ENCODE measurements at regions not wholly inside any gene's neighbourhood (a gene's known extent, or its start where the extent isn't known, plus 50 kb on each side); places are given as distances from the start of the nearest gene placed in this dataset.

DNA sequence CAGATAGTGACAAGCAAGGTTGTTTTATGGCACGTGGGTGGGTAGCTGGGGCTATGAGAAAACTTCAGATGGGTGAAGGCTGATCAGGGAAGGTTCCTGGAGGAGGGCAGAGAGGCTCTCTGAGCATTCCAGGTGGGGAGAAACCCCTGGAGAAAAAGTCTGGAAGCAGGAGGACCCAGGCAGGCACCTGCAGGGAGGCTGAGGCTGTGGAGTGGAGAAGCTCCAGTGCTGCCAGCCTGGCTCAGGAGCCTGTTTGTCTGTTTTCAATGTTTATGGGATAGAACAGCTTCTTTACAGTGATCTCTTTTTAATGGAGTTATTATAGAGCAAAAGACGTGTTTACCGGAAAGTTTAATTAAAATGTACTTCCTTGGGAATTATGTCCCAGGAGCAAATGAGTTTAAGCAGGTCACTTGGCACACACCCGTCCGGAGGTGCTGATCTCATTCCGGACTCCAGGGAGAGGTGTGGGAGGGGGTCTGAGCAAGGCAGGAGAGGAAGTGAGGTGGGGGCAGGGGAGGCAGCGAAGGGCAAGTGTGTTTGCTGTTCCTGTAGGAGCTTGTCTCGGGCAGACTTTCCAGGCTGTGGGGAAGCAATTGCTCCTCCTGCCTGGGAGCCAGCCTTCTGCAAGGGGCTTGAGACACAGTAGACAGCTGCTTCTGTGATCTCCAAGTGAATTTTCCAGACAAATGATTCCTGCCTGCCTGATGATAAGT, 239.5 kb downstream of the MYCN start:
- no peak overlapping the region for H3K27ac ChIP-seq (ENCODE audit: low read depth, low read length)
- H3K27me3 ChIP-seq (ENCODE audit: control insufficient read depth in 1 of 2, insufficient read depth in 2 of 2, low read length in 2 of 2) = no peaks in the 10 kb centered on the region

DNA sequence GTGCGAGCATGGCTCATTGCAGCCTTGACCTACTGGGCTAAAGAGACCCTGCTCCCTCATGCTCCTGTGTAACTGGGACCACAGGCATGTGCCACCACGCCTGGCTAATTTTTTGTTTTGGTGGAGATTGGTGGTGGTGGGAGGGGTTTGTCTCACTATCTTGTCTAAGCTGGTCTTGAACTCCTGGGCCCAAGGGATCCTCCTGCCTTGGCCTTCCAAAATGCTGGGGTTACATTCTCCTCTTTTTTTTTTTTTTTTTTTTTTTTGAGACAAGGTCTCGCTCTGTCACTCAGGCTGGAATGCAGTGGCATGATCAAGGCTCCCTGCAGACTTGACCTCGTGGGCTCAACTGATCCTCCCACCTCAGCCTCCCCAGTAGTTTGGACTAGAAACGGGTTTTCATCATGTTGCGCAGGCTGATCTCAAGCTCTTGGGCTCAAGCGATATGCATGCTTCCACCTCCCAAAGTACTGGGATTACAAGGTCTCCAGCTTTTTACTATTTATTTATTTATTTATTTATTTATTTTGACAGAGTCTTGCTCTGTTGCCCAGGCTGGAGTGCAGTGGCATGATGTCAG, 238.3 kb downstream of the MYCN start:
- H3K36me3 ChIP-seq (ENCODE audit: insufficient read depth, low read length) = no peaks in the 10 kb centered on the region
- H3K4me1 ChIP-seq (ENCODE audit: insufficient read depth, low read length) = no peaks in the 10 kb centered on the region
- no peaks in the 10 kb centered on the region for H3K9me3 ChIP-seq (ENCODE audit: low read length)
- no peak overlapping the region for H3K27ac ChIP-seq (ENCODE audit: low read depth, low read length)
- H3K4me3 ChIP-seq (ENCODE audit: low read depth in 1 of 2, low read length in 2 of 2) = no peak overlapping the region
- no peak overlapping the region for H3K9ac ChIP-seq (ENCODE audit: low read length)
- H3K27me3 ChIP-seq (ENCODE audit: control insufficient read depth in 1 of 2, insufficient read depth in 2 of 2, low read length in 2 of 2) = no peaks in the 10 kb centered on the region

More for the DNA sequence above, 239.5 kb downstream of the MYCN start:
- H3K9ac ChIP-seq (ENCODE audit: low read length) = no peak overlapping the region
- H3K4me3 ChIP-seq (ENCODE audit: low read depth in 1 of 2, low read length in 2 of 2) = no peak overlapping the region
- no peaks in the 10 kb centered on the region for H3K36me3 ChIP-seq (ENCODE audit: insufficient read depth, low read length)
- no peaks in the 10 kb centered on the region for H3K4me1 ChIP-seq (ENCODE audit: insufficient read depth, low read length)
- H3K9me3 ChIP-seq (ENCODE audit: low read length) = no peaks in the 10 kb centered on the region

DNA sequence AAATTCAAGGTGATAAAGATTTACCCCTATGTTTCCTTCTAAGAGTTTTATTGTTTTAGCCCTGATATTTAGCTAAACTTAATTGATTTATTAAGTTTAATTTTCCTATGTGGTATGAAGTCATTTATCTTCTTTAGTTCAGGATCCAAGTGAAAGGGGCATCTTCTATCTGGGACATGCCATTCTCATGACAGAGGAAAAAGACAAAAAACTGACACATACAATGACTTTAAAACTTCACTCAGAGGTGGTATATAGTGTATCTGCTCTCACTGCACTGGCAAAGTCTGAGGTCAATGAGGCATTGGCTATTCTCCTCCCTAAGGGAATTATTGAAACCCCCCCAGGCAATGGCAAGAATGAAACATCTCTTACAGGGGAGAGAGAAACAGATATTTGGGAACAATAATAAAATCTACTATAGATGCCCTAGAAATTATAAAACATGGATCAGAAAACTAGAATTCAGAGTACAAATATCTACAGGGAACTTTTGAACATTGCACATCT, 237.4 kb downstream of the MYCN start:
- H3K9ac ChIP-seq (ENCODE audit: low read length) = no peak overlapping the region
- H3K27ac ChIP-seq (ENCODE audit: low read depth, low read length) = no peak overlapping the region
- no peak overlapping the region for H3K4me3 ChIP-seq (ENCODE audit: low read depth in 1 of 2, low read length in 2 of 2)
- H3K27me3 ChIP-seq (ENCODE audit: control insufficient read depth in 1 of 2, insufficient read depth in 2 of 2, low read length in 2 of 2) = no peaks in the 10 kb centered on the region
- no peaks in the 10 kb centered on the region for H3K36me3 ChIP-seq (ENCODE audit: insufficient read depth, low read length)
- no peaks in the 10 kb centered on the region for H3K9me3 ChIP-seq (ENCODE audit: low read length)
- no peaks in the 10 kb centered on the region for H3K4me1 ChIP-seq (ENCODE audit: insufficient read depth, low read length)

DNA sequence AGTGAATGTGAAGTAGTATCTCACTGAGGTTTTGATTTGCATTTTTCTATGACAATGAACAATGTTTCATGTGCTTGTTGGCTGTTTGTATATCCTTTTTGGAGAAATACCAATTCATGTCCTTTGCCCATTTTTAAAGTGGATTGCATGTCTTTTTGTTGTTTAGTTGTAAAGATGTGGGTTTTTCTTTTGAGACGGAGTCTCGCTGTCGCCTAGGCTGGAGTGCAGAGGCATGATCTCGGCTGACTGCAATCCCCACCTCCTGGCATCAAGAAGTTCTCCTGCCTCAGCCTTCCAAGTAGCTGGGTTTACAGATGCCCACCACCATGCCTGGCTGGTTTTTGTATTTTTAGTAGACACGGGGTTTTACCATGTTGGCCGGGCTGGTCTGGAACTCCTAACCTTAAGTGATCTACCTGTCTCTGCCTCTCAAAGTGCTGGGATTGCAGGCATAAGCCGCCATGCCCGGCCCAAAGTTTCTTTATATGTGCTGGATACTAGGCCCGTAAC, 236.7 kb downstream of the MYCN start:
- Histone ChIP-seq H3K9me3 (ENCODE audit: low read length) (no peaks in the 10 kb centered on the region), H3K27ac (ENCODE audit: low read depth, low read length) (no peak overlapping the region), H3K4me1 (ENCODE audit: insufficient read depth, low read length) (no peaks in the 10 kb centered on the region), H3K36me3 (ENCODE audit: insufficient read depth, low read length) (no peaks in the 10 kb centered on the region), H3K27me3 (ENCODE audit: control insufficient read depth in 1 of 2, insufficient read depth in 2 of 2, low read length in 2 of 2) (no peaks in the 10 kb centered on the region), H3K9ac (ENCODE audit: low read length) (no peak overlapping the region), H3K4me3 (ENCODE audit: low read depth in 1 of 2, low read length in 2 of 2) (no peak overlapping the region)

DNA sequence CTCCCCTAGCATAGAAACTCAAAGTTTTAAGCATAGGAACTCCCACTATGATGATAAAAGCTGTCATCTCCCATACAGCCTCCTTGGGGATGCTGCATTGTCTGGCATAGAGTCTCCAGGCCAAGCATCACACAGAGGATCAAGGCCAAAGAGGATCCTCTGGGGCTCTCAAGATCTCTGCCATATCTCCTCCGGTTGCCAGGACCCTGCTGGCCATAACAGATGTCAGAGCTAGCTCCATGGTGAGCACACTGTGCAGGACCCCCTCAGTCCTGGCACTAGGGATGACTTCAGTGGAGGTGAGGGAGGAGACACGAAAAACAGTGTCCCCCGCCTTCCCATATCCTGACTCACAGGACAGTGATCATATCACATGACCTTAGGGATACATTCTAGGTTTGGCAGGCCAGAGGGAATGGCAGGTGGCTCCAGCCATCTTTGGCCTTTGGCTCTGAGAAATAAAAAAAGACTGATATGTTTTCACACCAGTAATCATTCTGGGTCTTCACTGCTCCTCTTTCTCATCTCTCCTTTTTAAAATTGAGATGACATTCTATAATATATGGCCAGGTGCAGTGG, 235.0 kb downstream of the MYCN start:
- no peaks in the 10 kb centered on the region for H3K36me3 ChIP-seq (ENCODE audit: insufficient read depth, low read length)
- H3K9ac ChIP-seq (ENCODE audit: low read length) = no peak overlapping the region
- no peaks in the 10 kb centered on the region for H3K4me1 ChIP-seq (ENCODE audit: insufficient read depth, low read length)
- no peaks in the 10 kb centered on the region for H3K27me3 ChIP-seq (ENCODE audit: control insufficient read depth in 1 of 2, insufficient read depth in 2 of 2, low read length in 2 of 2)
- H3K9me3 ChIP-seq (ENCODE audit: low read length) = no peaks in the 10 kb centered on the region
- no peak overlapping the region for H3K4me3 ChIP-seq (ENCODE audit: low read depth in 1 of 2, low read length in 2 of 2)
- H3K27ac ChIP-seq (ENCODE audit: low read depth, low read length) = no peak overlapping the region

DNA sequence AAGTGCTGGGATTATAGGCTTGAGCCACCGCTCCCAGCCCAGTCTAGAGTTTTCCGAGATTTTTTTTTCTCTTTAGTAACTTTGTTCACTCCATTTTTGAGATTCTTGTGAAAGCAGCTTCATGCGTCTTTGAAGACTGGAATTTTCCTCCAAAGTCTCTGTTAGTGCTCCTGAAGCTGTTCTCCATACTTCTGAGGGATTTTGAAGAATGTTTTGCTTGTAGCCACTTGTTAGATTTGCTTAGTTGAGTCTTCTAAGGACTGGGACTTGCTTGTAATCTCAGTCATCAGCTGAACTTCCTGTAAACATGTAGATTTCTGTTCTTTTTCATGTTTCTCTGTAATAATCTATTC, 234.3 kb downstream of the MYCN start:
- Histone ChIP-seq H3K9me3 (ENCODE audit: low read length) (no peaks in the 10 kb centered on the region), H3K27me3 (ENCODE audit: control insufficient read depth in 1 of 2, insufficient read depth in 2 of 2, low read length in 2 of 2) (no peaks in the 10 kb centered on the region), H3K27ac (ENCODE audit: low read depth, low read length) (no peak overlapping the region), H3K36me3 (ENCODE audit: insufficient read depth, low read length) (no peaks in the 10 kb centered on the region), H3K4me1 (ENCODE audit: insufficient read depth, low read length) (no peaks in the 10 kb centered on the region), H3K4me3 (ENCODE audit: low read depth in 1 of 2, low read length in 2 of 2) (no peak overlapping the region), H3K9ac (ENCODE audit: low read length) (no peak overlapping the region)

DNA sequence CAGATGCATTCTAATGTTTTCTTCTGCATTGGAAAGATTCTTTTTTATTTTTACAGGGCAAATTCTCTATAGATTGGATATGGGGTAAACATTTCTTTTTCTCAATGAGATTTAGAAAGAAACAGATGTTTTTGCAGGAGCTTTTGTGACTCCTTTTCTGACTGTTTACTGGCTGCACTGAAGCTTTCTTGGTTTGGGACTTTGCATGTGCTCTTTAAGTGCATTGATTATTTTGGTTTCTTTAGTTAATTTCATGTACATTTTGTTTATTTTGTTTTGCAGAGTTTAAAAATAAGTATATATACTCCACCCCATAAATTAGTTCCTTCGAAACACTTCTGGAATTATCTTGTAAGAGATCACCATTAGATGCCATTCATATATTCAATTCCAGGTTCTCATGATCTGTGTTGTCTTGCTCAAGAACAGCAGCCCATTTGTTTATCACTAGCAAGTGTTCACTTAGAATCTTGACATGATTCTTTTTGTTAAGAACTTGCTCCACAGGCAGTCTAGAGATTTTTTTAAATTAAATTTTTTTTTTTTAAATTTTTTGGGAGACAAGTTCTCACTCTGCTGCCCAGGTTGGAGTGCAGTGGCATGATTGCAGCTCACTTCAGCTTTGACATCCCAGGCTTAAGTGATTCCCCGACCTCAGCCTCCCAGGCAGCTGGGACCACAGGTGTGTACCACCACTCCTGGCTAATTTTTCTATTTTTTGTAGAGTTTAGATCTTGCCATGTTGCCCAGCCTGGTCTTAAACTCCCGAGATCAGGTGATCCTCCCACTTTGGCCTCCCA, 233.7 kb downstream of the MYCN start:
- Histone ChIP-seq H3K36me3 (ENCODE audit: insufficient read depth, low read length) (no peaks in the 10 kb centered on the region), H3K9me3 (ENCODE audit: low read length) (no peaks in the 10 kb centered on the region), H3K4me3 (ENCODE audit: low read depth in 1 of 2, low read length in 2 of 2) (no peak overlapping the region), H3K27ac (ENCODE audit: low read depth, low read length) (no peak overlapping the region), H3K27me3 (ENCODE audit: control insufficient read depth in 1 of 2, insufficient read depth in 2 of 2, low read length in 2 of 2) (no peaks in the 10 kb centered on the region), H3K9ac (ENCODE audit: low read length) (no peak overlapping the region), H3K4me1 (ENCODE audit: insufficient read depth, low read length) (no peaks in the 10 kb centered on the region)

DNA sequence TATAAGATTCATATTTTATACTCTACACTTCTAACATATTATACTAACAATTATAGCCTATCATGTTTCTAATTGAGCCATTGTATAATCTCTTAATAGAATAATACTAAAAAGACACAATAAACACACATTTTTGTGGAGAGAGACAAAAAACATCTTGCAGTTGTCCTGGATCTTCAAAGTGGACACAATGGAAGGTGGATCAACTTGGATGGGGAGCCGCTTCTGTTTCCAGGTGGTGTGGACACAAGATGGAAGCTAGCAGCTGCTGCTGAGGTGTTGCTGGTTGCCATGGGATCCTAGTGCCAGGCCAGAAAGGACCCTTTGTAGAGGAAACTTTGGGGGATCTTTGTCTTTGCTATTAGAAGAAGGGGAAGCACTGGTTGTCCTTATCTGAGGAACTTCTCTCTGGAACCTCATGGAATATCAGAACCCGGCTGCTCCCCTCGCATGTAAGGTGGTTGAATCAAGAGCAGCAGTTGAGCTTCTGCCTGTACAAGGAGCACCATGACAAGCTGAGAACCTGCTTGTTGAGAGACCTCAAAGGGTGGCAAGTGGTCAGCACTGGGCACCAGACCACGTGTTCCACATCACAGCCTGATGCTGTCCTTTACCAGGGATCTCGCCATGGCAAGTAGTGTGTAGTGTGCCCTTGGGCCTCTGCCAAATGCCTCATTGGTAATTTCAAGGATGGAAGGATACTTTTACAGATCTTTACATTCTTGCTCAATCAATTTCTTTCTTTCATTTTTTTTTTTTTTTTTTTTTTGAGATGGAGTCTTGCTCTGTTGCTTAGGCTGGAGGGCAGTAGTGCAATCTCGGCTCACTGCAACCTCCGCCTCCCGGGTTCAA, 232.2 kb downstream of the MYCN start:
- Histone ChIP-seq H3K9me3 (ENCODE audit: low read length) (no peaks in the 10 kb centered on the region), H3K36me3 (ENCODE audit: insufficient read depth, low read length) (no peaks in the 10 kb centered on the region), H3K4me1 (ENCODE audit: insufficient read depth, low read length) (no peaks in the 10 kb centered on the region), H3K9ac (ENCODE audit: low read length) (no peak overlapping the region), H3K4me3 (ENCODE audit: low read depth in 1 of 2, low read length in 2 of 2) (no peak overlapping the region), H3K27ac (ENCODE audit: low read depth, low read length) (no peak overlapping the region), H3K27me3 (ENCODE audit: control insufficient read depth in 1 of 2, insufficient read depth in 2 of 2, low read length in 2 of 2) (no peaks in the 10 kb centered on the region)

DNA sequence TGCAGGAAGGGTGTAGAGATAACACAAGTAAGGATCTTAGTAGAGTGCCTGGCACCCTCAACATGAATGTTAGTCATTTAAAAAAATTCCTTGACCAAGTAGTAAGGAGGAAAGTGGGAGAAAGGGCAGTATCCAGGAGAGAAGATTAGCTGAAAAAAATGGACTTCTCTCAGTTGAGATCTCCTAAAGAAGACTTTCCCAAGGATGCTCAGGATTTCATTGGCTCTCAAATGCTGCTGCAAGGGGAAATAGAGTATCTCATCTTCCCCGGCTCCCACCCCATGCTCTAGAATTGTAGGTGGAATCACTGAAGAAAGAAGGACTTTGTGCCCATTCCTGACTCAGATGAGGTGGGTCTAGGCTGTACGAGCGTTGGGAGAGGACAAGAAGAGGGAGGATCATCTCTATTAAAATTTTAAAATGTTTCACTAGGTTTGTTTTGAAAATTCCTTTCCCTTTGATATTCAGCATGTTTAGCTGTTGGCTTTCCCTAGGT, 231.1 kb downstream of the MYCN start:
- H3K4me1 ChIP-seq (ENCODE audit: insufficient read depth, low read length) = no peaks in the 10 kb centered on the region
- no peaks in the 10 kb centered on the region for H3K9me3 ChIP-seq (ENCODE audit: low read length)
- no peaks in the 10 kb centered on the region for H3K36me3 ChIP-seq (ENCODE audit: insufficient read depth, low read length)
- H3K4me3 ChIP-seq (ENCODE audit: low read depth in 1 of 2, low read length in 2 of 2) = no peak overlapping the region
- no peaks in the 10 kb centered on the region for H3K27me3 ChIP-seq (ENCODE audit: control insufficient read depth in 1 of 2, insufficient read depth in 2 of 2, low read length in 2 of 2)
- H3K9ac ChIP-seq (ENCODE audit: low read length) = no peak overlapping the region
- H3K27ac ChIP-seq (ENCODE audit: low read depth, low read length) = no peak overlapping the region

DNA sequence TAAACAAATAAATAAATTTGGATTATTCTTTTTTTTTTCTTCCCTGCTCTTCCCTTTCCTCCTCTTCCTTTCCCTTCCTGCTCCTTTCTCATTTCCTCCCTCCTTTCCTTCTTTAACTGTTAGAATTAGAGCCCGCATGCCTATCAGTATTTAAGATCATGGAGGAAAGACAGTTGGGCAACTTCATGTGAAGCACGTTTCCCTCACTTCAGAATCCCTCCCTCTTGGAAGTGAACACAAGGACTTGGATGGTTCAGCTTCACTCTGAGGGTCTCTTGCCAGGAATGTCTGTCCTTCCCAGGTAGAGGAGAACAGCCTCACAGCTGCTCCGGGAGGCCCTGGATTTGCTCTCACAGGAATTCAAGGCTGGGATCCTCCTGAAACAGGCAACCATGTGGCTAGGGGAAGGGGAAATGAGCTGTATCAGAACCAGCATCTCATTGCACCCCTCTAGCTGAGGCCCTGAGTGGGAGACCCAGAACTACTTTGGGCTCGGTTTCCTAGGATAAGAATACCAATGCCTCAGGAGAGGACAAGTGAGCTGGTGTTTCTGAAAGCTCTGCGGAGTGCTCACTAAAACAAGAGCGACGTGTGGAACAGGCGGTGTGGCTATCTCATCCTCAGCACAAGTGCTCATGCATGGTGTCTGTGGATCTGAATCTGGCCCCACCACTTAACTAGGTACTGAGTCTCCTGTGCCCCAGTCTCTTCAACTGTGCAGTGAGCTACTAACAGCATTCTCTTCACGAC, 230.5 kb downstream of the MYCN start:
- no peaks in the 10 kb centered on the region for H3K9me3 ChIP-seq (ENCODE audit: low read length)
- H3K27me3 ChIP-seq (ENCODE audit: control insufficient read depth in 1 of 2, insufficient read depth in 2 of 2, low read length in 2 of 2) = no peaks in the 10 kb centered on the region
- no peak overlapping the region for H3K27ac ChIP-seq (ENCODE audit: low read depth, low read length)
- H3K9ac ChIP-seq (ENCODE audit: low read length) = no peak overlapping the region
- no peak overlapping the region for H3K4me3 ChIP-seq (ENCODE audit: low read depth in 1 of 2, low read length in 2 of 2)
- no peaks in the 10 kb centered on the region for H3K4me1 ChIP-seq (ENCODE audit: insufficient read depth, low read length)
- no peaks in the 10 kb centered on the region for H3K36me3 ChIP-seq (ENCODE audit: insufficient read depth, low read length)
